ENCODE measurements at regions not wholly inside any gene's neighbourhood (a gene's known extent, or its start where the extent isn't known, plus 50 kb on each side); places are given as distances from the start of the nearest gene placed in this dataset.

GRCh38 chr13:90084684-90085290, 1262.7 kb upstream of the MIR17HG start:
- no peak for TF ChIP-seq POLR2A (IDR thresholded peaks at IDR 0.05)
- no peak for TF ChIP-seq CTCF (IDR thresholded peaks at IDR 0.05)

Measured in vagina (tissue), 2 donors.